Progenitor cell of endocrine pancreas (in vitro differentiated cells): ENCODE measurements at regions not wholly inside any gene's neighbourhood (a gene's known extent, or its start where the extent isn't known, plus 50 kb on each side); places are given as distances from the start of the nearest gene placed in this dataset.

Source experiments
- DNase-seq: peaks from one replicate; pipeline ENCODE4 v3.0.0; 2021; ENCODE audit warnings: low spot score; ENCODE audit not compliant: unreplicated experiment
- H3K27ac Mint-ChIP-seq: 2 replicates; pipeline ENCODE4 v1.8.0; 2021; ENCODE audit warnings: mild to moderate bottlenecking, moderate library complexity, mixed read lengths
- H3K27me3 Mint-ChIP-seq: 2 replicates; pipeline ENCODE4 v1.8.0; 2021; ENCODE audit warnings: mixed read lengths
- H3K36me3 Mint-ChIP-seq: 2 replicates; pipeline ENCODE4 v1.8.0; 2022; ENCODE audit warnings: mixed read lengths; ENCODE audit not compliant: insufficient read depth
- H3K4me1 Mint-ChIP-seq: 2 replicates; pipeline ENCODE4 v1.8.0; 2021; ENCODE audit warnings: low read depth, mixed read lengths
- H3K4me3 Mint-ChIP-seq: 2 replicates; pipeline ENCODE4 v1.8.0; 2021; ENCODE audit warnings: low read depth, mild to moderate bottlenecking, moderate library complexity, mixed read lengths
- H3K9me3 Mint-ChIP-seq: 2 replicates; pipeline ENCODE4 v1.8.0; 2021; ENCODE audit warnings: low read depth, mixed read lengths
- TF ChIP-seq, protein P1 (sequence below): fragments of 200-600 bp; sonication (generic); IDR thresholded peaks from one replicate; pipeline ENCODE4 v1.5.0; 2021; ENCODE audit warnings: antibody characterized with exemption, mild to moderate bottlenecking; ENCODE audit not compliant: unreplicated experiment

DNA sequence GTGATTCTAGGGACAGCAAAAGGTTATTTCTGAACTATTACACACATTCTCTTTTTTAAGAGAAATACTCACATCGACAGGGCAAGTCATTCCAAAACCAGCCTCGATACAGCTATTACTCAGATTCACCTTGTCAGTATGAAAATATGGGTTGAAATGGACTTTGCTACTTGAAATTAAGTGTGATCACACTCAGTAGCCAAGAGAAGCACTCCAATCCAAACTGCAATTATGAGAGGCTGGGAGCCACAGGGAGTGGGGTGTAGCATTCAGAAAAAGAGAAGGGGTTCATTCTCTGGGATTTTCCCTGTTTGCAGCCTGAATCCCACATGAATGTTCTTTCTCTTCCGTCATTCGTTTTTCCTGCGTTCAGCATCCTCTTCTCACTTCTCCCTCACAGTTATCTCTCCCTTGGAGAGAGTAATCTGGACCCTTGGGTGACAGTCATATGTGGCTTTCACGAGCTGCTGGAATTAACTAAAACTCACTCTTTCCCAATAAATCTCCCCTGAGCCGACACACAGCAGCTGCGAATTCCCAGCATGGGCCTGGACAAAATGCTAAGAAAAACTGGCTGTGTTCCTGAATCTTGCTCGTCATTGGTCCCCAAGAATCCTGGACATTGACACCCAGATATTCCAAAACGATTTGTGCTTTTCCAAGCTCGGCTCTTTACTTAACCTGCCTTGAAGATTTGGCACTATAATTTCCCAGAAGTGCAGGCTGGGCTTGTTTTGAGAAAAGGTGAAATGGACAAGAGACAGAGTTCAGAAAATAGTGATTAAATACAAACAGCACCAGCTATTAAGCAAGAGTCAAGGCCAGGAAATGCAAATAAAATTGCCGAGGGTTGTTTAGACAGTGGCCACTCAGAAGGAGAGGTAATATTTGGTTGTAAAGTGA, 199.5 kb upstream of the PLEKHG7 start:
- no peaks in the 10 kb centered on the region for H3K36me3 Mint-ChIP-seq
- TF ChIP-seq, protein P1, sequence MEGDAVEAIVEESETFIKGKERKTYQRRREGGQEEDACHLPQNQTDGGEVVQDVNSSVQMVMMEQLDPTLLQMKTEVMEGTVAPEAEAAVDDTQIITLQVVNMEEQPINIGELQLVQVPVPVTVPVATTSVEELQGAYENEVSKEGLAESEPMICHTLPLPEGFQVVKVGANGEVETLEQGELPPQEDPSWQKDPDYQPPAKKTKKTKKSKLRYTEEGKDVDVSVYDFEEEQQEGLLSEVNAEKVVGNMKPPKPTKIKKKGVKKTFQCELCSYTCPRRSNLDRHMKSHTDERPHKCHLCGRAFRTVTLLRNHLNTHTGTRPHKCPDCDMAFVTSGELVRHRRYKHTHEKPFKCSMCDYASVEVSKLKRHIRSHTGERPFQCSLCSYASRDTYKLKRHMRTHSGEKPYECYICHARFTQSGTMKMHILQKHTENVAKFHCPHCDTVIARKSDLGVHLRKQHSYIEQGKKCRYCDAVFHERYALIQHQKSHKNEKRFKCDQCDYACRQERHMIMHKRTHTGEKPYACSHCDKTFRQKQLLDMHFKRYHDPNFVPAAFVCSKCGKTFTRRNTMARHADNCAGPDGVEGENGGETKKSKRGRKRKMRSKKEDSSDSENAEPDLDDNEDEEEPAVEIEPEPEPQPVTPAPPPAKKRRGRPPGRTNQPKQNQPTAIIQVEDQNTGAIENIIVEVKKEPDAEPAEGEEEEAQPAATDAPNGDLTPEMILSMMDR: no peak
- no peak for DNase-seq
- no peaks in the 10 kb centered on the region for H3K9me3 Mint-ChIP-seq
- H3K4me1 Mint-ChIP-seq: peaks cover 45% of the 10 kb centered on the region
- H3K27ac Mint-ChIP-seq: peak overlapping the region; percentile 83
- no peaks in the 10 kb centered on the region for H3K27me3 Mint-ChIP-seq
- H3K4me3 Mint-ChIP-seq: no peak overlapping the region

DNA sequence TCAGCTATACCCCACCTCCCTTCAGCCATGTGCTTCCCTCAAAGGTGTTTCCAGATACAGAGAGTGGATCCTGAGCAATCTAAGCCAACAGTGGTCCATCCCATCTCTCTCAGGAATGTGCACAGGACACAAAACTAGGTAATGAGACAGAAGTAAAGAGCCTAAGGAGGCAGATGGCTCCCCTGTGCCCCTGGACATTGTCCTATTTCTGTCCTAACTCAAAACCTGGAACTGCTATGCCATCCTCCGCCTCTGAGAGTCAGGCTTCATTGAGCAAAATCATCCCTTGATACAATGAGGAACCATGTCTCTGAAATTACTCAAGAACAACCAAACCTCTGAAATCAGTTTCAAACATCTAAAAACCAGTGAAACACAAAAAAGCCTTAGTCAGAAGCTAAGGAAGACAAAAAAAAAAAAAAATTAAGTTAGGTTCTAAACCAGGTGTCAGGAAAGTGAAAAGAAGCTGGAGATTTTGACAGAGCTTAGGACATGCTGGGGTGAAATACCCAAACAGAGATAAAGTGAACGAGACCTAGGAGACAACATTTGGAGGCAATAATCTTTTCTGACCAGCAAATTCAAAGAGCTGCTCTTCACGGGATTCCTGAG, 200.3 kb upstream of the PLEKHG7 start:
- DNase-seq: no peak
- H3K9me3 Mint-ChIP-seq: no peaks in the 10 kb centered on the region
- peak overlapping the region; percentile 48 for H3K27ac Mint-ChIP-seq
- TF ChIP-seq, protein P1: no peak
- no peaks in the 10 kb centered on the region for H3K27me3 Mint-ChIP-seq
- peaks cover 45% of the 10 kb centered on the region for H3K4me1 Mint-ChIP-seq
- H3K36me3 Mint-ChIP-seq: no peaks in the 10 kb centered on the region
- H3K4me3 Mint-ChIP-seq: no peak overlapping the region

DNA sequence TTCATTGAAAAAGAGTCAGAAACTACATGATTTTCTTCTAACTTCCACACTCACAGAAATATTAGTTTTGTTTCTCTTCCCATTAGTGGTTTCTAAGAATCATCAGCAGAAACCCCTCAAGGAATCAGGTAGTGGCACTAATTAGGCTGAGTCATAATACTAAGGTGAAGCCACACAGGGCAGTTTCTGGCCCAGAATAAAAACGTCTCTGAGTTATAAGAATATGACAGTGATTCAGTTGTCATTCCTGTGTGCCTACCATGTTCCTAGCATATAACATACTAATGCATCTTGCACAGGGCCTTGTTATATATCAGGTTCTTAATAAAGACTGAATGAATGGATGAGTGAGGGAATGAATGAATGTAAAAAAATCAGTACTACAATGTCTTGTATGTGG, 206.0 kb upstream of the PLEKHG7 start:
- Mint-ChIP-seq H3K27ac (no peak overlapping the region), H3K4me3 (no peak overlapping the region), H3K4me1 (no peaks in the 10 kb centered on the region), H3K27me3 (no peaks in the 10 kb centered on the region), H3K36me3 (peaks cover under 1% of the 10 kb centered on the region), H3K9me3 (peaks cover 4% of the 10 kb centered on the region)
- no peak for DNase-seq
- TF ChIP-seq, protein P1: no peak

DNA sequence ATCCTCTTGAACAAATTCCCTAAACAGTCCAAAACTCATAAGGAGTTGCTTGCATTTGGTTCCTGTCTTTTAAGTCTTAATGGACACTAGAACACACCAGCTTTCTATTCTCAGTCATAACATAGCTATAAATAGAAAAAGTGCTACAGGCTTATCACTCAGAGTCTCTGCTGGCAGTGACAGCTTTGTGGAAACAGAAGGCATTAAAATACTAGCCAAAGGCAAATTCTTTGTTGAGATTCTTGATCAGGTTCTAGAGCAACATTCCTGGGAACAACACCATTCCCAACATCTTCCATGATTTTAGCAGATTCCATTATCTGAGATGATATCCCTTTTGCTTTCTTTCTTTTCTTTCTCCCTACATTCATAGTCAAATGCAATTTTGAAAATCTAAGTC, 207.7 kb upstream of the PLEKHG7 start:
- no peak for DNase-seq
- Mint-ChIP-seq H3K4me3 (no peak overlapping the region), H3K27me3 (no peaks in the 10 kb centered on the region), H3K36me3 (peaks cover 3% of the 10 kb centered on the region), H3K27ac (no peak overlapping the region), H3K4me1 (no peaks in the 10 kb centered on the region), H3K9me3 (peaks cover 9% of the 10 kb centered on the region)
- TF ChIP-seq, protein P1: no peak

DNA sequence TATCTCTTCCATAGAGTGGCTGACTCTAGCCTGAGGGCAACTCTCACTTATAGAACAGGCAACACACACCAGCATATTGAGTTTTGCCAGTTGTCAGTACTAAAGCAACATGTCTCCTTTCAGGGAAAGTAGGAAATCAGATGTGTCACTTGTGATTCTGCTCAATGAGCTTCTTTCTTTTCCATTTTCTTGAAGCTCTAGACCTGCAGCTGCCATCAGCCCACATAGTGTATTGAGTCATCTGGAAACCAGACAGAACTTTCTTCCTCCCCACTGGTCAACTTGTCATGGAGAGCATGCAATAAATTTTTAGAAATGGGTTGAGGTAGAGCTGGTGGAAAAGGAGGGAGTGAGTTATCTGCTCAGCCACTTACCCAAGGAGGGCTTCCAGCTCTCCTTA, 209.0 kb upstream of the PLEKHG7 start:
- no peaks in the 10 kb centered on the region for H3K27me3 Mint-ChIP-seq
- no peak overlapping the region for H3K4me3 Mint-ChIP-seq
- peaks cover 3% of the 10 kb centered on the region for H3K36me3 Mint-ChIP-seq
- no peaks in the 10 kb centered on the region for H3K4me1 Mint-ChIP-seq
- H3K27ac Mint-ChIP-seq: no peak overlapping the region
- H3K9me3 Mint-ChIP-seq: peaks cover 12% of the 10 kb centered on the region
- no peak for DNase-seq
- TF ChIP-seq, protein P1: no peak
